ENCODE measurements at regions not wholly inside any gene's neighbourhood (a gene's known extent, or its start where the extent isn't known, plus 50 kb on each side); places are given as distances from the start of the nearest gene placed in this dataset.
"Not testable (repeated sequence)": the region's sequence is repeated elsewhere in the genome, so short reads cannot be mapped to it uniquely, and the experiment has no call there.

DNA sequence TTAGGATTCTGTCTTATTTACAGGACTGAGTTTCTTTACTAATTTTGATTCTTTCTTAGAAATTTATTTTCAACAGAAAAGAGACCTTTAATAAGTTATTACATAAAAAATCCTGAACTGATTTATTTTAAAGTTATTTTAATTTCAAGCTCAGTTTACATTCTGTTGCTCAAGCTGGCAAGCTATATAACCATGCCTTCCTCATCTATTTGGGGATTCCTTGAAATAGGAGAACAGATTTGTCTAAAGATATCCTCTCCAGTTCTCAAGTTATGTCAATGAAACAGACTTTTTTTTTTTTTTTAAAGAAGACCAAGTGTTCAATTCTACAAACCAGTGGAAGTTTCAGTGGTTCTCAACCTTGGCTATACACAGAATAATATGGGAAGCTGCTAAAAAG, 103.3 kb upstream of the TRHDE start:
- no peak for DNase-seq

DNA sequence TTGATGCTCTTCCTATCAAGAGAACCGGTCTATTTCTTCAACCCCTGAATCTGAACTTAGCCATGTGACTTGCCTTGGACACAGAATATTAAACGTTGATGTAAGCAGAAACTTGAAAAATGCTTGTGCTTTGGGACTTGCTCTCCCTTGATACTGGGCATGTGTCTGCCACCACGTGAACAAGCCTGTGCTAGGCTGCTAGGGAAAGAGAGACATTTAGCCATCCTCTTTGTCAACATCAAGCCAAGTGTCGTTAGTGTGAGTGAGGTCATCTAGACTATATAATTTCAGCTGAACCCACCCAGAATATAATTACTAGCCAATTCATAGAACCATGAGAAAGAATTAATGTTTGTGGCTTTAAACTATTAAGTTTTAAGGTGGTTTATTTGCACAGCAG, 98.2 kb upstream of the TRHDE start:
- DNase-seq, result no peak

DNA sequence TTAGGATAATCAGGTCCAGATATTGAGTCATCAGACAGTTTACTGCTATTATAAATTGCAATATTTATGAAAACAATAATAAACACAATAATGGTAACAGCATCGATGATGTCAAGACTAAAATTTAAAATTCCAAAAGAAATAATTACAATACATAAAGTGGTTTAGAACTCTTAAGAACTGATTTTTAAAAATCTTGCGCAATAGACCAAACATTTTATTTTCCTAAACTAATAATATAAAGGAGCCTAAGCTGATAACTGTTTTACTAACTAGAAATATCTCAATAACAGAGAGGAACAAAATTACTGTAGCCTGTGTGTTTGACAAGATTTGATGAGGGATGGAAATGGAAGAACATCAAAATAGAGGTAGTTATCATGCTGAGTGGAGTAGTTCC, 93.9 kb upstream of the TRHDE start:
- no peak for DNase-seq

DNA sequence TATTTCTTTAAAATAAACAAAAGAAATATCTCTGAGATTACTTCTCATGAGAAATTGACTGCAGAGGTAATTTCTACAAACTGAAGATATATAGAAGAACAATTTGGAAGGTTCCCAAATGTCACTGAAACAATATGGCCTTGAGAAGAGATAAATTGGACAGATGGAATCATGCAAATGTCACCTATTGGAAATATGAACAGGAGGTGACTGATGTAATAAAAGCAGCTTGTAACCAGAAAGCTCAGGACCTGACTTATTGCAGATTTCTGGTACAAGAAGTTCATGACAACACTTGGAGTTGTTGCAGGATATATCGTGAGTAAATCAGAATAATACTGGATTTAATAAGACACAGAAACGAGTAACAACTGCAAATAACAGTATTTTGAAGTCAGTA, 93.3 kb upstream of the TRHDE start:
- DNase-seq, result no peak

DNA sequence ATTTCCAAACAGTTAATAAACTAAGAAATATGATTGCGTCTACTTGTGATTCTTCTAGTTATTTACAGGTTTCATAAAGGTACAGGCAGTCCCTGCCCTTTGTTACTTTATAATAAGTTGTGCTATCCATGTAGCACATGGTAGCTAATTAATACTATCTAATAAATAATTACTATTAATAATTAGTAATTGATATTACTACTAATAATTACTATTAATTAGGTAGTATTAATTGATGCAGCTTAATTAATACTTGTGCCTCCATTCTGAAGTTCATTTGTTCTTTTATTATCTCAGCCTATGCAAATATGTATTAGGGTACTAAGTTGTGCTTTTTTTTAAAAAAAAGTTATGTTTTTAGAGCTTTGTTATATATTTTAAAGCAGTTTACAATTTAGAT, 92.3 kb upstream of the TRHDE start:
- no peak for DNase-seq

DNA sequence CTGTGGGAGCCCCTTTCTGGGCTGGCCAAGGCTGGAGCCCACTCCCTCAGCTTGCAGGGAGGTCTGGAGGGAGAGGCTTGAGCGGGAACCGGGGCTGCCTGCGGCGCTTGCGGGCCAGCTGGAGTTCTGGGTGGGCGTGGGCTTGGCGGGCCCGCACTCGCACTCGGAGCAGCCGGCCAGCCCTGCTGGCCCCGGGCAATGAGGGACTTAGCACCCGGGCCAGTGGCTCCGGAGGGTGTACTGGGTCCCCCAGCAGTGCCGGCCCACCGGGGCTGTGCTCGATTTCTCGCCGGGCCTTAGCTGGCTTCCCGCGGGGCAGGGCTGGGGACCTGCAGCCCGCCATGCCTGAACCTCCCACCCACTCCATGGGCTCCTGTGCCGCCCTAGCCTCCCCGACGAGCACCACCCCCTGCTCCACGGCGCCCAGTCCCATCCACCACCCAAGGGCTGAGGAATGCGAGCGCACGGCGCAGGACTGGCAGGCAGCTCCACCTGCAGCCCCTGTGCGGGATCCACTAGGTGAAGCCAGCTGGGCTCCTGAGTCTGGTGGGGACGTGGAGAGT, 87.1 kb upstream of the TRHDE start:
- not testable (repeated sequence) for DNase-seq

DNA sequence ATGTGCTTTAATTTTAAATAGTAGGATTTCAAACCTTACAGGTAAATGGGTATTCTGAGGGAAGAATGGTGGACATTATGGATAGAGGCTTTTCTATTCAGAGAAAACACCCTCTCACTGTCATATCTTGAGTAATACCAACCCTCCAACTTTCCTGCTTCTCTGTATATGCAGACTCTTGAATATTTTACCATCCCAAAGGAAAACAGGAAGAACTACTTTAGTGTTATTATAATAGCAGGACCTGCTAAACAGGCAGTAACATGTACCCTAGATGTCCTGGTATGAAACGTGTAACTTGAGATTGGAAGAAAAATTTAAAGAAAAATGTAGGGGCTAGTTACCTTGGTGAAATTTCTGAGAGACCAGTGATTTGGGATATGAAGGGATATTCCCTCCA, 82.9 kb upstream of the TRHDE start:
- no peak for DNase-seq

DNA sequence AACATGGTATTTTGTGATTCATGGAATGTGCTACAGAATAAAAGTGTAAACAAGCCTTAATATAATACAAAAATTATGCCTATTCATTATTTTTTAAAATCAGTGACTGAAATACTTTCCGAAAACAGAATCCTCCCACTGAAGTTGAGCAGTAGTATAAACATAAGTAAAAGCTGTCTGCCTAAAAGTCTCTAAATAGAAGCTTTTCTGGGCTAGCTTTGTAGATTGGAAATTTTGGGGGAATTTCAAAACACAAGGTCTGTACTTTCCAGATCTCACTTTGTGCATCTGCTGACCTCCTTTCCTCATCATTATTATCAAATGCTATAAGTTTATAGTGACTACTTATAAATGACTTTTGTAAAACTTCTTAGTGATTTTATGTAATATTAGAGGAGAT, 80.4 kb upstream of the TRHDE start:
- DNase-seq, result no peak

DNA sequence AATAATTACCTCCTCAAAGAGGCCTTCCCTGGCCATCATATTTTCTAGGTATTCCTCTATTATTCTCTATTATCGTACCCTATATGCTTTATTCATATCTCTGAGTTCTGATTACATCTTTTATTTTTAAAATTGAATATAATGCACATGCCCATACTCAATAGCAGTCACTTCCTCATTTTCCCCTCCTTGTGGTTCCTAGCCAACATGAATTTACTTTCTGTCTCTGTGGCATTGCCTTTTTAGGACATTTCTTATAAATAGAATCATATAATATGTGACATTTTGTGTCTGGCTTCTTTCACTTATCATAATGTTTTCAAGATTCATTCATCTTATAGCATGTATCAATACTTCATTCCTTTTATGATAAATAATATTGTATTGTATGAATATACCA, 74.4 kb upstream of the TRHDE start:
- DNase-seq, result no peak

DNA sequence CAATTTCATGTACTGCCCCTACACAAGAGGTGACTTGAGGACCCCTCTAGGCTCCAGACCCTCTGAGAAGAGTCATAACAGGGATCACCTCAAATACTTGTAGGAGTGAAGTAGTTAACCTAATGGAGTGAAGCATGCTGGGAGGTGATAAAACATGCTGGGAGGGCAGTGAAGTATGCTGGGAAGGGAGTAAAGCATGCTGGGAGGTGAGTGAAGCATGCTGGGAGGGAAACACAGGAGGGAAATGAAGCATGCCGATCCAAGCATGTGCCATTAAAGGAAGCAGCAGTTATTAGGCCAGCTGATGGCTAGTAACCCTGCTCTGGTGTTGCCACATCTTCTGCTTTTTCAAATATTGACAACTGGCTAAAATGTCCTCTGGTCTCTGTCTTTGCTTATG, 70.7 kb upstream of the TRHDE start:
- no peak for DNase-seq

DNA sequence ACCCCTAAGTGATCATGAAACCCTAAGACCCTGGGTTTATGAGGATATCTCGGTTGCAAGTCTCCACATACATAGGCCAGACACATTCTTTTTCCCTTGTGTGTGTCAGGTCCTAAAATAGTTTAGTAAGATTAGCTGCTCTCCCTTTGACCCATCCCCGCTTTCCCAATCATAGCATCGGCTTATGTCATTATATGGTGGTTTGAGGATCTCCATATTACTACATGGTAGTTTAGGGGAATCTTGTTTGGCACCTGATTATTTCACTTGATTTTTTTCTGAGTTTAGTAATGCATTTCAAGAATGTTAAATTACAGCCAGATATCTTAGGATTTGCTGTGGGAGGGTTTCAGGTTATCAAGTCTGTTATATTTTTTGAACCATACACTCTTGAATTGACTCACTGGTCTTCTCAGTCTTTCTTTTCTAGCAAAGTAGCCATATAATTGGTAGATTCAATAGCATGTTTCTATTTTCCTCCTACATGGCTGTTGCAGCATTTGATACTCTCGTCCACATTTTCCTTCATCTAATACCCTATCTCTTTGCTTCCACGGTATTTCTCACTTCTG, 68.3 kb upstream of the TRHDE start:
- no peak for DNase-seq

DNA sequence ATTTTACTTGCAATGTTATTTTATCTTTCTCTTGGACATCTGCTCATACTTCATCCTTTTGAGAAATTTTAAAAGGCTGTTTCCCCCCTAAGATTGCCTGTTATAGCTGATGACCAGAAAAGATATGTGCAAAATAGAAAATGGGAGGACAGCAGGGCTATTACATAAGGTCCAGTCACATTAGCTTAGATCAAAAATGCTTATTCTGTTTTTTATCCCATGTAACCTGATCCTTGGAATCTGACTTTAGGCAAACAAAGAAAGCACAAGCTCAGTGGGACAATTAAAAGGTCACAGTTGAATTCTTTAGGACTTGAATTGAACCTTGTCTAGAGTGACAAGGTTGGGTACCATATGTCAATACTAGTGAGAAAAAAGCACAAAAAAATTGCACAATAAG, 65.1 kb upstream of the TRHDE start:
- DNase-seq, result no peak

DNA sequence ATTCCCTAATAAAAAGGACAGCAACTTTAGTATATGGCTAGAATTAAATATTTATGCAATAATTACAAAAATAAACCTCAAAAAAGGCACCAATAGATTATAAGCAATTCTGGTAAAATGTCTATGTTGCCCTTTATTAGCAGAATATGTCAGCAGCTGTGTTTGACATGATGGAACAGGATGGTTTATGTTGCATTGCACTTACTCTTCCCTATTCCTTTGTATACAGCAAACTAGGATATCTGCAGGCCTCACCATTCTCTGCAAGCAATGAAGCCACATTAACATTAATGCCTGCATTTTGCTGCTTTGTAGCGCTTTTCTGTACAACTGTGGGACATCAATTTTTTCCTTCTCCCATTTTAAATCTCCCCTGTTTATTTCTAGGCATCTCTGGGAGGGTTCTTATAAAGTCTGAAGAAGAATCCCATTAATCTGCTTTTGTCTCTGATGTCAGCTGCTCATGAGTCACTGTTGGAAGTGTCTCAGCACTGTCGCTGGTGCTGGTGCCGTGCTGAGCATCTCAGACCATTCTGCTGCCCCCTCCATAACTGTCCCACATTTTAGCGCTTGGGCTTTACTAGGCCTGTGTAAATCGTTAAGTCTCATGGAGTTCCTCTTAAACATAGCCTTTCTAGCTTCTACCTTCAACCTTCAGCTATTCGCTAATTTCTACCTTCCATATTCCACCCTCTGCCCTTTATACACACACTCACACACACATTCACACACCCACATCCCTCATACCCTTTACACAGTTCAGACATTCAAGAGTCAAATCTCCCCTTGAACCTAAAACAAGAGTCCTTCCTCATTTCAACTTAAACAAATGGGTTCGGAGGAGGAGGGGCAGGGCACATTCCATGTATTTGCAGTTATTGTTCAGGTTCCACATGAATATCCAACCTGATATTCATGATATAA, 64.4 kb upstream of the TRHDE start:
- no peak for DNase-seq

DNA sequence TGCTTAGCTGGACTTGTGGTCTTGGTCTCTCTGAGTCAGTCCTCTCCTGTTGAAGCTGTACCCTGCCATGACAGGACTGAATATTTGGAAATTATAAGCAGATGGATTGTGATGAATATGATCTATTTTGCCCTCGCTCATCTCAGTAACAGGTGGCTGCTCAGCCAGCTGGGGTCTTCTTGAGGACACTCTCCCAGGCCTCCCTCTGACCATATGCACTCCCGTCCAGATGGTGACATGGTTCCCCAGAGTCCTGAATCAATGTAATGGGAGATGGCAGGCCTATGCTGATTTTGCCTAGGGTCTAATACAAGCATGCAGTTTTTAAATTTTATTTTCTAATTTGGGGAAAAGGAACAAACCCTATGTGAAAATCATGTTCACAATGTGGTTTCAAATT, 63.1 kb upstream of the TRHDE start:
- DNase-seq, result no peak

DNA sequence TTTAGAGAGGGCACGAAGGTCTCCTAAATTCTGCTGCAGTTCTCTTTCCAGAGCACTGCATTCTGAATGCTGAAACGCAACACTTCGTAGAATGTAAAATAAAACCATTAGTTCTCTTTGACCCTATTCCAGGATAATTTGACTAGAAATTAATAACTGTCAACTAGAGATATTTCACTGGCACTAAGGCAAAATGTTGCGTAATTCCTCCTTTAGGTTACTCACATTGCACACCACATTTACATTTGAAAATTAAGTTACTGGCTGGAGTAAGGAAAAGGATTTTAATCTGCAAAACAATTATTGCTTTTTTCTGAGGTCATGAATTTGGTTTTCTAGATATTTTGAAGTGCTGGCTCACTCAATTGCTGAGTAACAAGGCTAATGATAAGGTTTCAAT, 58.0 kb upstream of the TRHDE start:
- DNase-seq, result no peak

DNA sequence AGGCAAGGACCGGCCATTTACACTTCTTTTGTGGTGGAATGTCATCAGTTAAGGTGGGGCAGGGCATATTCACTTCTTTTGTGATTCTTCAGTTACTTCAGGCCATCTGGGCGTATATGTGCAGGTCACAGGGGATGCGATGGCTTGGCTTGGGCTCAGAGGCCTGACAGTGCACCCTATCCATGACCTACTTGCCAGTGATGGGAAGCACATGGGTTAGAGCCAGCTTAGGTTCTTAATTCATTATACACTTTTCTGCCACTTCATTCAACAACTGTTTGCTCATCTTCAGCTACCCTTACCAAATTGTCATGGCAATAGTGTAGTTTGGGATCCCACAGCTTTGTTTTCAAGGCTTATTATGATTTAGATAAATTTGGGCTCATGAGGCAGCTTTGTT, 56.9 kb upstream of the TRHDE start:
- DNase-seq, result not testable (repeated sequence)

DNA sequence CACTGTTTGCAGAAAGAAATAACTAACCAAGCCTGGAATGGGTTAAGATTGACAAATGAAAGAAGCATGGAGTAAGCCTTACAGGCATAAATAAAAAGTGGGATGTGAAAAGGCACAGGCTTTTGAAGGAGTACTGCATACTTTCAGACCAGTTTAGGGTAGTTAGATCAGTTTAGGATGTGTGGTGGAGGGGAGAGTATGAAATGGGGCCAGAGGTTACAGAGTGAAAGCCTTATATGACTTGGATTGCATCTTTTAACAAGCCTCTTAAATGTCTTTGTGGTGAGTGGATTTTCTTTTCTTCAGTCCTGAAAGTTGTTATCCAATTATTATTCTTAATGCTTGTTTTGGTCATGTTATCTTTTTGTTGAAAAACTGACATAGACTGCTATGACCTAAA, 52.2 kb upstream of the TRHDE start:
- DNase-seq, result no peak

Measured in NCI-H1436 treated with DMSO at 0.1 percent for 48 hours (cell line).